Posterior cingulate gyrus (tissue), 11 donors: ENCODE measurements at regions not wholly inside any gene's neighbourhood (a gene's known extent, or its start where the extent isn't known, plus 50 kb on each side); places are given as distances from the start of the nearest gene placed in this dataset.

ENCODE experiments used
- DNase-seq, 10 donors: peaks; one replicate each; pipeline versions ENCODE4 v3.0.0 to v3.0.0-alpha.2; 2020 to 2021; ENCODE audit warnings: mixed read lengths in 3 of 10
- intact Hi-C: fragments of 100-400 bp; cut with DNase I; formaldehyde crosslinking; loops from one replicate; pipeline ENCODE4 v1.15.1; 2023

GRCh38 chr6:28764014-28764723, 159.6 kb downstream of the TRIM27 start:
- no peak for DNase-seq
- intact Hi-C loops = no loop called here

GRCh38 chr6:28764761-28765282, 159.0 kb downstream of the TRIM27 start:
- intact Hi-C loops = no loop called here
- no peak for DNase-seq

- DNase-seq = no peak
- intact Hi-C loops = no loop called here
Observed at GRCh38 chr6:28765978-28766351, 157.8 kb downstream of the TRIM27 start.

GRCh38 chr6:28766426-28766825, 157.4 kb downstream of the TRIM27 start:
- no peak for DNase-seq
- intact Hi-C loops = no loop called here

GRCh38 chr6:28767133-28767532, 156.7 kb downstream of the TRIM27 start:
- no peak for DNase-seq
- intact Hi-C loops = no loop called here

GRCh38 chr6:28767691-28768090, 156.1 kb downstream of the TRIM27 start:
- DNase-seq = no peak
- intact Hi-C loops = no loop called here

GRCh38 chr6:28768187-28768913, 155.4 kb downstream of the TRIM27 start:
- intact Hi-C loops = no loop called here
- no peak for DNase-seq

- no peak for DNase-seq
- intact Hi-C loops = no loop called here
Observed at GRCh38 chr6:28769626-28770402, 154.0 kb downstream of the TRIM27 start.

GRCh38 chr6:28770732-28771131, 153.1 kb downstream of the TRIM27 start:
- intact Hi-C loops = no loop called here
- DNase-seq = no peak

- intact Hi-C loops = no loop called here
Observed at GRCh38 chr6:28771401-28772267, 152.2 kb downstream of the TRIM27 start.

GRCh38 chr6:28772480-28773381, 151.1 kb downstream of the TRIM27 start:
- DNase-seq = no peak
- intact Hi-C loops = no loop called here

More at GRCh38 chr6:28771401-28772267, 152.2 kb downstream of the TRIM27 start:
- DNase-seq = no peak

GRCh38 chr6:28774292-28775051, 149.3 kb downstream of the TRIM27 start:
- intact Hi-C loops = no loop called here
- DNase-seq = no peak

- intact Hi-C loops = no loop called here
- no peak for DNase-seq
Observed at GRCh38 chr6:28775052-28775376, 148.8 kb downstream of the TRIM27 start.

- no peak for DNase-seq
- intact Hi-C loops = no loop called here
Observed at GRCh38 chr6:28775405-28776129, 148.2 kb downstream of the TRIM27 start.

GRCh38 chr6:28776269-28777146, 147.3 kb downstream of the TRIM27 start:
- no peak for DNase-seq
- intact Hi-C loops = no loop called here

- intact Hi-C loops = no loop called here
- DNase-seq = no peak
Observed at GRCh38 chr6:28777147-28777461, 146.7 kb downstream of the TRIM27 start.

- DNase-seq = no peak
- intact Hi-C loops = no loop called here
Observed at GRCh38 chr6:28782113-28782673, 141.6 kb downstream of the TRIM27 start.
